HEK293 (cell line): ENCODE measurements at regions not wholly inside any gene's neighbourhood (a gene's known extent, or its start where the extent isn't known, plus 50 kb on each side); places are given as distances from the start of the nearest gene placed in this dataset.

Source experiments
- CTCF ChIA-PET: fragments of 350-600 bp; formaldehyde crosslinking; extraction: SDS; loops from one replicate; lab custom pipeline; 2021; ENCODE audit warnings: antibody characterized with exemption; lab: Yijun Ruan, JAX
- POLR2A ChIA-PET: fragments of 300-600 bp; formaldehyde crosslinking; extraction: SDS; loops from one replicate; lab custom pipeline; 2020; ENCODE audit warnings: antibody characterized with exemption, inconsistent platforms; lab: Yijun Ruan, JAX
- H3K27ac ChIP-seq: fragments of 200-500 bp; sonication (Bioruptor generic); 2 replicates; pipeline ENCODE4 v1.5.1; 2014; ENCODE audit warnings: low read depth, low read length, control low read depth, inconsistent platforms; ENCODE audit errors: extremely low read depth
- H3K36me3 ChIP-seq, 2 experiments: fragments of 200-500 bp in 1 of 2; sonication (Bioruptor generic) in 1 of 2; 1 replicate in 1 of 2; 2 replicates in 1 of 2; pipeline ENCODE4 v1.5.1; 2014 to 2017; ENCODE audit warnings: inconsistent platforms in 2 of 2, low read length in 2 of 2; ENCODE audit not compliant: control insufficient read depth in 2 of 2, insufficient read depth in 1 of 2
- H3K4me1 ChIP-seq: fragments of 200-500 bp; sonication (Bioruptor generic); 2 replicates; pipeline ENCODE4 v1.5.1; 2014; ENCODE audit warnings: mild to moderate bottlenecking, low read length, inconsistent platforms; ENCODE audit not compliant: control insufficient read depth, insufficient read depth
- H3K4me3 ChIP-seq: 2 replicates; pipeline ENCODE4 v1.5.1; 2011; ENCODE audit warnings: low read depth, mild to moderate bottlenecking, control low read depth, low read length, moderate library complexity
- H3K9me3 ChIP-seq: fragments of 200-500 bp; sonication (Bioruptor generic); 2 replicates; pipeline ENCODE4 v1.5.1; 2014; ENCODE audit warnings: low read depth, low read length, inconsistent platforms; ENCODE audit not compliant: control insufficient read depth, insufficient read depth
- FEZF1 ChIP-seq: fragments of 450-650 bp; formaldehyde crosslinking; IDR thresholded peaks from 2 replicates; pipeline ENCODE4 v1.5.1; 2016; ENCODE audit warnings: missing biosample characterization, missing genetic modification characterization
- GLI4 ChIP-seq: fragments of 450-650 bp; formaldehyde crosslinking; IDR thresholded peaks from 2 replicates; pipeline ENCODE4 v1.5.1; 2016; ENCODE audit warnings: missing biosample characterization, missing genetic modification characterization
- GLIS1 ChIP-seq: fragments of 450-650 bp; formaldehyde crosslinking; IDR thresholded peaks from 2 replicates; pipeline ENCODE4 v1.5.1; 2016; ENCODE audit warnings: missing biosample characterization, missing genetic modification characterization
- GLIS2 ChIP-seq: fragments of 450-650 bp; formaldehyde crosslinking; IDR thresholded peaks from 2 replicates; pipeline ENCODE4 v1.5.1; 2016; ENCODE audit warnings: missing biosample characterization, missing genetic modification characterization
- OSR2 ChIP-seq: fragments of 450-650 bp; formaldehyde crosslinking; IDR thresholded peaks from 2 replicates; pipeline ENCODE4 v1.5.1; 2016; ENCODE audit warnings: missing biosample characterization, missing genetic modification characterization
- REPIN1 ChIP-seq: fragments of 450-650 bp; formaldehyde crosslinking; IDR thresholded peaks from 2 replicates; pipeline ENCODE4 v1.5.1; 2017; ENCODE audit warnings: missing biosample characterization, missing genetic modification characterization, low read depth
- REST ChIP-seq: fragments of 450-650 bp; formaldehyde crosslinking; IDR thresholded peaks from 2 replicates; pipeline ENCODE4 v1.5.1; 2016; ENCODE audit warnings: missing biosample characterization, missing genetic modification characterization
- SALL2 ChIP-seq: fragments of 450-650 bp; formaldehyde crosslinking; IDR thresholded peaks from 2 replicates; pipeline ENCODE4 v1.5.0; 2017; ENCODE audit warnings: missing biosample characterization, mild to moderate bottlenecking, missing genetic modification characterization, borderline replicate concordance
- SP7 ChIP-seq: fragments of 450-650 bp; formaldehyde crosslinking; IDR thresholded peaks from 2 replicates; pipeline ENCODE4 v1.5.1; 2016; ENCODE audit warnings: missing biosample characterization, missing genetic modification characterization
- YY1 ChIP-seq: fragments of 450-650 bp; formaldehyde crosslinking; IDR thresholded peaks from 2 replicates; pipeline ENCODE4 v1.5.1; 2018; ENCODE audit warnings: missing biosample characterization, missing genetic modification characterization
- ZBTB10 ChIP-seq: fragments of 450-650 bp; formaldehyde crosslinking; IDR thresholded peaks from 2 replicates; pipeline ENCODE4 v1.5.1; 2016; ENCODE audit warnings: missing biosample characterization, missing genetic modification characterization
- ZBTB21 ChIP-seq: fragments of 450-650 bp; formaldehyde crosslinking; IDR thresholded peaks from 2 replicates; pipeline ENCODE4 v1.5.1; 2017; ENCODE audit warnings: missing biosample characterization, missing genetic modification characterization
- ZNF121 ChIP-seq: fragments of 450-650 bp; formaldehyde crosslinking; IDR thresholded peaks from 2 replicates; pipeline ENCODE4 v1.5.1; 2016; ENCODE audit warnings: missing biosample characterization, missing genetic modification characterization
- ZNF2 ChIP-seq: fragments of 450-650 bp; formaldehyde crosslinking; IDR thresholded peaks from 2 replicates; pipeline ENCODE4 v1.5.1; 2016; ENCODE audit warnings: missing biosample characterization, missing genetic modification characterization
- ZNF274 ChIP-seq, 2 experiments: fragments of 200-500 bp in 1 of 2; fragments of 450-650 bp in 1 of 2; sonication (Bioruptor generic) in 1 of 2; formaldehyde crosslinking in 1 of 2; IDR thresholded peaks; 2 replicates each; pipeline versions ENCODE4 v1.5.1 to v1.6.1; 2014 to 2016; ENCODE audit warnings: borderline replicate concordance in 1 of 2, inconsistent platforms in 1 of 2, low read length in 1 of 2, missing biosample characterization in 1 of 2, missing genetic modification characterization in 1 of 2
- ZNF280D ChIP-seq: fragments of 450-650 bp; formaldehyde crosslinking; IDR thresholded peaks from 2 replicates; pipeline ENCODE4 v1.5.1; 2016; ENCODE audit warnings: missing biosample characterization, missing genetic modification characterization
- ZNF292 ChIP-seq: fragments of 450-650 bp; formaldehyde crosslinking; IDR thresholded peaks from 2 replicates; pipeline ENCODE4 v1.5.1; 2016; ENCODE audit warnings: low read depth, missing biosample characterization, missing genetic modification characterization, borderline replicate concordance
- ZNF350 ChIP-seq: fragments of 450-650 bp; formaldehyde crosslinking; IDR thresholded peaks from 2 replicates; pipeline ENCODE4 v1.5.0; 2017; ENCODE audit warnings: missing biosample characterization, mild to moderate bottlenecking, missing genetic modification characterization
- ZNF362 ChIP-seq: fragments of 450-650 bp; formaldehyde crosslinking; IDR thresholded peaks from 2 replicates; pipeline ENCODE4 v1.5.1; 2016; ENCODE audit warnings: missing biosample characterization, missing genetic modification characterization
- ZNF423 ChIP-seq: fragments of 450-650 bp; formaldehyde crosslinking; IDR thresholded peaks from 2 replicates; pipeline ENCODE4 v1.5.1; 2016; ENCODE audit warnings: missing biosample characterization, missing genetic modification characterization
- ZNF48 ChIP-seq: fragments of 450-650 bp; formaldehyde crosslinking; IDR thresholded peaks from 2 replicates; pipeline ENCODE4 v1.5.1; 2016; ENCODE audit warnings: missing biosample characterization, missing genetic modification characterization
- ZNF501 ChIP-seq: fragments of 450-650 bp; formaldehyde crosslinking; IDR thresholded peaks from 2 replicates; pipeline ENCODE4 v1.5.1; 2016; ENCODE audit warnings: missing biosample characterization, missing genetic modification characterization
- ZNF521 ChIP-seq: fragments of 450-650 bp; formaldehyde crosslinking; IDR thresholded peaks from 2 replicates; pipeline ENCODE4 v1.5.1; 2017; ENCODE audit warnings: missing biosample characterization, mild to moderate bottlenecking, missing genetic modification characterization
- ZNF530 ChIP-seq: fragments of 450-650 bp; formaldehyde crosslinking; IDR thresholded peaks from 2 replicates; pipeline ENCODE4 v1.5.1; 2016; ENCODE audit warnings: low read depth, missing biosample characterization, missing genetic modification characterization
- ZNF558 ChIP-seq: fragments of 450-650 bp; formaldehyde crosslinking; IDR thresholded peaks from 2 replicates; pipeline ENCODE4 v1.5.1; 2016; ENCODE audit warnings: missing biosample characterization, missing genetic modification characterization
- ZNF560 ChIP-seq: fragments of 450-650 bp; formaldehyde crosslinking; IDR thresholded peaks from 2 replicates; pipeline ENCODE4 v1.5.1; 2017; ENCODE audit warnings: missing biosample characterization, missing genetic modification characterization, borderline replicate concordance
- ZNF596 ChIP-seq: fragments of 450-650 bp; IDR thresholded peaks from 2 replicates; pipeline ENCODE4 v1.5.0; 2018; ENCODE audit warnings: missing biosample characterization, mild to moderate bottlenecking, missing genetic modification characterization, moderate library complexity
- ZNF777 ChIP-seq: fragments of 450-650 bp; formaldehyde crosslinking; IDR thresholded peaks from 2 replicates; pipeline ENCODE4 v1.5.1; 2017; ENCODE audit warnings: missing biosample characterization, missing genetic modification characterization, borderline replicate concordance

GRCh38 chr15:45804028-45804427 is 169.2 kb downstream of the SQOR start:
- ChIA-PET CTCF (interaction anchor here (0.6 kb wide), 2 partner anchors 84 to 95 kb away, joined by 3 read pairs; no protein-coding TSS in a partner anchor), POLR2A (no interaction called here)
- TF ChIP-seq ZNF777 (tag by site-specific recombination) (no peak), REPIN1 (tag by site-specific recombination) (no peak), OSR2 (tag by site-specific recombination) (no peak), ZNF596 (tag by site-specific recombination) (no peak), ZNF121 (no peak), ZNF2 (no peak), ZNF560 (tag by site-specific recombination) (no peak), ZNF280D (tag by site-specific recombination) (no peak), ZNF558 (tag by site-specific recombination) (no peak), REST (no peak), GLIS1 (no peak), SALL2 (tag by site-specific recombination) (no peak), ZNF292 (no peak)
- Histone ChIP-seq H3K27ac (no peak overlapping the region), H3K9me3 (no peaks in the 10 kb centered on the region), H3K4me3 (no peak overlapping the region), H3K4me1 (no peaks in the 10 kb centered on the region), H3K36me3 (no peaks in the 10 kb centered on the region)

DNA sequence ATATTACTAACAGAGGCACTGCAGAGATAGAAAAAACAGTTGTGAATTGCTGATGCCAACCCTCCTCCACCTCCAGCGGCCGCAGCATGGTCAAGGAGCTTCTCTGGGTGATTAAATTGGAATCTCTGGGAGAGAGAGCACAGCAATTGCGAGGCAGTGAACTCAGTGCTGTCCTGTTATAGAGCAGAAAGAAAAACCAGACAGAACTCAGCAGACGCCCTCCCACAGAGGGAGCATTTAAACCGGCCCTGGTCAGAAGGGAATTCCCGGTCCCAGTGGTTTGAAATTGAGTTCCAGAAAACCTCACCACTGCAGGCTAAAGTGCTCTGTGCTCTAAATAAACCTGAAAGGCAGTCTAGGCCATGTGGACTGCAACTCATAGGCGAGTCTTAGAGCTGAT is 175.4 kb downstream of the SQOR start:
- Histone ChIP-seq H3K4me1 (no peaks in the 10 kb centered on the region), H3K4me3 (no peak overlapping the region), H3K36me3 (no peaks in the 10 kb centered on the region), H3K9me3 (no peaks in the 10 kb centered on the region), H3K27ac (no peak overlapping the region)
- ChIA-PET CTCF (no interaction called here), POLR2A (no interaction called here)
- no peak for TF ChIP-seq ZNF274 (IDR thresholded peaks at IDR 0.05; ENCODE audit: low read length)
- no peak for TF ChIP-seq ZNF274 (tag by site-specific recombination; IDR thresholded peaks at IDR 0.05; ENCODE audit: borderline replicate concordance)
- TF ChIP-seq ZNF48 = no peak
- no peak for TF ChIP-seq ZNF423 (tag by site-specific recombination)
- TF ChIP-seq GLIS2 = no peak
- TF ChIP-seq ZBTB10 (tag by site-specific recombination) = no peak
- TF ChIP-seq ZBTB21 = no peak
- no peak for TF ChIP-seq FEZF1 (tag by site-specific recombination)
- TF ChIP-seq GLI4 (tag by site-specific recombination) = no peak
- no peak for TF ChIP-seq ZNF521 (tag by site-specific recombination)
- no peak for TF ChIP-seq ZNF501 (tag by site-specific recombination)
- TF ChIP-seq SP7 = no peak
- TF ChIP-seq YY1 = no peak
- no peak for TF ChIP-seq ZNF362 (tag by site-specific recombination)
- no peak for TF ChIP-seq ZNF350 (tag by site-specific recombination)
- TF ChIP-seq ZNF530 = no peak
